Motor neuron (in vitro differentiated cells): ENCODE measurements at regions not wholly inside any gene's neighbourhood (a gene's known extent, or its start where the extent isn't known, plus 50 kb on each side); places are given as distances from the start of the nearest gene placed in this dataset.
A peak's percentile ranks its signal among the peaks of the same experiment; 100 is the strongest.

Source experiments
- ATAC-seq, 8 experiments: fragments of 200-7000 bp; cut with Tn5 transposase; replicated peaks in 6 of 8; 2 replicates each; pipeline ENCODE4 v1.8.0; 2021; ENCODE audit warnings: mild to moderate bottlenecking in 8 of 8, moderate library complexity in 8 of 8
- H3K27ac ChIP-seq, 2 donors: fragments of 250-450 bp; sonication (Bioruptor Pico); 2 replicates each; pipeline ENCODE4 v1.9.0; 2021; ENCODE audit warnings: antibody characterized with exemption in 2 of 2, mild to moderate bottlenecking in 2 of 2, moderate library complexity in 1 of 2
- H3K4me1 ChIP-seq, 2 donors: fragments of 250-450 bp; sonication (Bioruptor Pico); replicated peaks in 1 of 2; 2 replicates each; pipeline ENCODE4 v1.6.1; 2021; ENCODE audit warnings: antibody characterized with exemption in 2 of 2, mild to moderate bottlenecking in 2 of 2, moderate library complexity in 1 of 2
- H3K4me3 ChIP-seq, 5 donors: fragments of 250-450 bp; sonication (Bioruptor Pico); 2 replicates each; pipeline ENCODE4 v1.9.0; 2021; ENCODE audit warnings: antibody characterized with exemption in 5 of 5, mild to moderate bottlenecking in 5 of 5, moderate library complexity in 4 of 5
- WGBS, 10 experiments: fragments of 450-650 bp; shearing (Covaris generic); methylation state at CpG; one replicate each; pipeline ENCODE4 v1.0.0; 2022; 5-methylcytosine and 5-hydroxymethylcytosine counted together
- in situ Hi-C, 9 experiments: fragments of 400-800 bp; cut with MboI; loops; one replicate each; pipeline ENCODE4 v1.15.0; 2021; ENCODE audit warnings: low sequenced_read_pairs in 9 of 9, low pct_unique_long_range_greater_than_20kb in 2 of 9; ENCODE audit not compliant: unreplicated experiment in 9 of 9

GRCh38 chr20:24235296-24236175 lies 233.9 kb upstream of the SYNDIG1 start:
- Histone ChIP-seq H3K4me3 (no peak overlapping the region), H3K27ac (peak overlapping the region in 1 of 2 donors; percentile 75), H3K4me1 (peaks cover 7 to 22% of the 10 kb centered on the region in 2 donors)
- ATAC-seq, result peak in 5 of 8 experiments; percentile 56 to 83 (median 78)
- WGBS, 10 experiments, result 3 to 100% (median 62%) methylated on average over 1 to 9 of the region's 14 CpGs
- in situ Hi-C loops, result no loop called here

DNA sequence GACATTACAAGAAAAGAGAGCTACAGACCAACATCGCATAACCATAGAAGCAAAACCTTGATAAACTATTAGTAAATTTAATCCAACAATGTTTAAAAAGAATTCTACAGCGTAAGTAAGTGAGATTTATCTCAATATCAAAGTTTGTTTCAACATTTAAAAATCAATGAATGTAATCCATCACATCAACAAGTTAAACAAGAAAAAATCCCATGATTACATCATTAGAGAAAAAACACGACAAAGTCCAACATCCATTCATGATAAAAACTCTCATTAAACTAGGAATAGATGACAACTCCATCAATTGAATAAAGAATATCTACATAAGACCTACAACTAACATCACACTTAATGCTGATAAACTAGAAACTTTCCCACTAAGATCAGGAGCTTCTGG lies 239.0 kb upstream of the GGTLC1 start:
- Histone ChIP-seq H3K4me1 (no peaks in the 10 kb centered on the region), H3K4me3 (no peak overlapping the region), H3K27ac (no peak overlapping the region)
- 4 to 71% (median 35%) methylated on average over 2 to 3 of the region's 3 CpGs for WGBS, 10 experiments
- no peak for ATAC-seq
- in situ Hi-C loops, result no loop called here

DNA sequence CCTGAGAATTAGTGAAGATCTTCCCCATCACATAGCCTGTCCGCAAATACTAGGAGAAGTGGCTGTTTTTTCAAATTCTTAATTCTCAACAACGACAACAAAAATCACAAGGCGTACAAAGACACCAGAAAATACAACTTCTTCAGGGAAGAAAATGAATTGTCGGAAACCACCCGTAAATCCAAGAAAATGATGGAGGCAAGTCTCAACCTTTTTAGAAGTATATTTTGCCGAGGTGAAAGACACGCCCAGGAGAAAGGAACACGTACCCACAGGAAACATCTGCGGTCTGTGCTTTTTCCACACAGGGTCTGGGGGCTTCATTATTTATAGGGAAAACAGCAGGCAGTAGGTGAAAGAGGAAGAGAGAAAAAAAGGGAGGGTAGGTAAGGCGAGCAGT lies 223.9 kb upstream of the GGTLC1 start:
- in situ Hi-C loops, result no loop called here
- Histone ChIP-seq H3K27ac (no peak overlapping the region), H3K4me3 (no peak overlapping the region), H3K4me1 (peaks cover 0 to 11% of the 10 kb centered on the region in 2 donors)
- ATAC-seq, result no peak
- 27 to 95% (median 65%) methylated on average over 3 to 10 of the region's 10 CpGs for WGBS, 10 experiments

GRCh38 chr20:24211972-24212371 lies 223.4 kb upstream of the GGTLC1 start:
- H3K4me3 ChIP-seq, result no peak overlapping the region
- peaks cover 0 to 11% of the 10 kb centered on the region in 2 donors for H3K4me1 ChIP-seq
- no peak overlapping the region for H3K27ac ChIP-seq
- in situ Hi-C loops, result no loop called here
- peak in 1 of 8 experiments; percentile 53 for ATAC-seq

GRCh38 chr20:24210356-24210755 lies 221.8 kb upstream of the GGTLC1 start:
- in situ Hi-C loops, result no loop called here
- H3K4me1 ChIP-seq, result peaks cover 0 to 11% of the 10 kb centered on the region in 2 donors
- H3K27ac ChIP-seq, result no peak overlapping the region
- H3K4me3 ChIP-seq, result no peak overlapping the region
- 14 to 100% (median 75%) methylated on average over 1 to 2 of the region's 2 CpGs; no CpG with 5 or more reads in 2 of the 10 experiments for WGBS, 10 experiments
- no peak for ATAC-seq

- in situ Hi-C loops, result no loop called here
- 60 to 90% (median 76%) methylated on average over 1 to 9 of the region's 9 CpGs; no CpG with 5 or more reads in 5 of the 10 experiments for WGBS, 10 experiments
Observed at GRCh38 chr20:24208652-24209051, 220.1 kb upstream of the GGTLC1 start.

GRCh38 chr20:24207803-24208300 lies 219.3 kb upstream of the GGTLC1 start:
- Histone ChIP-seq H3K4me1 (peaks cover 17 to 18% of the 10 kb centered on the region in 2 donors), H3K27ac (no peak overlapping the region), H3K4me3 (no peak overlapping the region)
- WGBS, 10 experiments, result 80 to 100% (median 93%) methylated on average over 2 to 16 of the region's 26 CpGs; no CpG with 5 or more reads in 5 of the 10 experiments
- in situ Hi-C loops, result no loop called here
- ATAC-seq, result no peak

More at GRCh38 chr20:24208652-24209051, 220.1 kb upstream of the GGTLC1 start:
- H3K4me1 ChIP-seq, result peaks cover 12% of the 10 kb centered on the region in 2 donors
- H3K4me3 ChIP-seq, result no peak overlapping the region
- peak in 2 of 8 experiments; percentile 16 to 68 for ATAC-seq
- H3K27ac ChIP-seq, result no peak overlapping the region

DNA sequence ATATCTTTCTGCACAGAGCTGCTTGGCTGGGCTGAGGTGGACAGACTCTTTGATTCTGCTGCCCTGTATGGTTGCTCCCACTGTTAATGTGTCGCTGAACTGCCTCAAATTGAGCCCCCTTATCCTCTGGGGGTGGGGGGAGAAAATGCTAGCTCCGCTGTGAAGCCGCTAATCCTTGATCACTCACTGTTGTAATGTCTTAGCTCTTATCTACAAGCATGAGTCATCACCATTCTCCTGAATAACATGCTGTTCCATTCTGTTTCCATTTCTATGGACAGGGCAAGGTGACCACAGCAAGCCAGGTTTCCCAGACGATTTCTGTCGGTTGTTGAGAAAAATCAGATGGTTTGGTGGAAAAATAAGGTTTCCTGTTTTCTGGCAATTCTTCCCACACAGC lies 218.4 kb upstream of the GGTLC1 start:
- WGBS, 10 experiments, result 20 to 76% (median 48%) methylated on average over 1 to 5 of the region's 5 CpGs; no CpG with 5 or more reads in 2 of the 10 experiments
- ATAC-seq, result peak in 6 of 8 experiments; percentile 45 to 71 (median 62)
- no peak overlapping the region for H3K27ac ChIP-seq
- no peak overlapping the region for H3K4me3 ChIP-seq
- peaks cover 17 to 18% of the 10 kb centered on the region in 2 donors for H3K4me1 ChIP-seq
- in situ Hi-C loops, result no loop called here

- 7 to 91% (median 48%) methylated on average over 1 to 4 of the region's 7 CpGs; no CpG with 5 or more reads in 2 of the 10 experiments for WGBS, 10 experiments
Observed at GRCh38 chr20:24203526-24204183, 215.1 kb upstream of the GGTLC1 start.

DNA sequence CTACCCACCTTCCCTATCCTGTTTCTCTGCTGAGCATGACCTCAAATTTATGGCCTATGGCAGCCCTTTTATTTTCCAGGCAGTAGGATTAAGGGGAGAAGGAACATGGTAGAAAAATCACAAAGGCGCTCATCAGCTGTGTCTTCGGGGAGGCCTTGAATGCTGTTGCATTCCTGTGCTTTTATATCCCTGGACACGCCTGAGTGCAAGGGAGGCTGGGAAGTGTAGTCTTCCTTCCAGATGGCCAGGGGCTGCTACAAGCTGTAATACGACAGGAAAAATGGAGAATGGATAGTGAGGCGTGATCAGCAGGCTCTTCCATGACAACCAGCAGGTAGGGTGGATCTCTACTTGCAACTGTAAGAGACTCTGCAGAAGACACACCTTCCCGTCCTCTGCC lies 210.9 kb upstream of the GGTLC1 start:
- 0 to 89% (median 66%) methylated on average over 2 to 6 of the region's 6 CpGs; no CpG with 5 or more reads in 4 of the 10 experiments for WGBS, 10 experiments
- Histone ChIP-seq H3K4me1 (peaks cover 14 to 17% of the 10 kb centered on the region in 2 donors), H3K27ac (no peak overlapping the region), H3K4me3 (no peak overlapping the region)
- in situ Hi-C loops, result no loop called here
- ATAC-seq, result peak in 7 of 8 experiments; percentile 46 to 96 (median 52)

More at GRCh38 chr20:24203526-24204183, 215.1 kb upstream of the GGTLC1 start:
- H3K4me1 ChIP-seq, result peaks cover 18 to 20% of the 10 kb centered on the region in 2 donors
- no peak overlapping the region for H3K4me3 ChIP-seq
- ATAC-seq, result peak in 5 of 8 experiments; percentile 81 to 93 (median 83)
- peak overlapping the region; percentile 60 to 72 for H3K27ac ChIP-seq
- in situ Hi-C loops, result no loop called here

GRCh38 chr20:24194143-24194542 lies 205.6 kb upstream of the GGTLC1 start:
- H3K27ac ChIP-seq, result no peak overlapping the region
- H3K4me3 ChIP-seq, result no peak overlapping the region
- peak in 3 of 8 experiments; percentile 82 to 98 (median 87) for ATAC-seq
- in situ Hi-C loops, result no loop called here
- no peaks in the 10 kb centered on the region for H3K4me1 ChIP-seq
- 18 to 92% (median 75%) methylated on average over 1 to 3 of the region's 3 CpGs; no CpG with 5 or more reads in 4 of the 10 experiments for WGBS, 10 experiments

DNA sequence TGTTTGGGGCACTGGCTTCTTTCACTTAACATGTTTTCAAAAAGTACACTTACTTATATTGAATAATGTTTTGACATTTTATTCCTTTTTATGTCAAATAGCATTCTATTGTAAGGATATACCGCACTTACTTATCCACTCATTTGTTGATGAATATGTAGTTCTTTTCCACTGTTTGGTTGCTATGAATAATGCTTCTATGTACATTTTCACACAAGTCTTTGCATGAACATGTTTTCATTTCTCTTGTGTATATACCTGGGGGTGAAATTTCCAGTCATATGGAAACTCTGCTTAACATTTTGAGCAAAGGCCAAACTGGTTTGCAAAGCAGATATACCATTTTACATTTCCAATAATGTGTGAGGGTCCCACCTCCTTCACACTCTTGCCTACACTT lies 202.3 kb upstream of the GGTLC1 start:
- in situ Hi-C loops, result no loop called here
- peak in 3 of 8 experiments; percentile 6 to 79 (median 51) for ATAC-seq
- H3K4me3 ChIP-seq, result no peak overlapping the region
- no peaks in the 10 kb centered on the region for H3K4me1 ChIP-seq
- WGBS, 10 experiments, result 0 to 100% (median 100%) methylated on average over 1 of the region's 1 CpG; no CpG with 5 or more reads in 1 of the 10 experiments
- no peak overlapping the region for H3K27ac ChIP-seq

- Histone ChIP-seq H3K4me3 (no peak overlapping the region), H3K4me1 (peaks cover 0 to 4% of the 10 kb centered on the region in 2 donors), H3K27ac (no peak overlapping the region)
- in situ Hi-C loops, result no loop called here
- no peak for ATAC-seq
Observed at GRCh38 chr20:24185791-24186190, 197.2 kb upstream of the GGTLC1 start.
